ENCODE measurements at regions not wholly inside any gene's neighbourhood (a gene's known extent, or its start where the extent isn't known, plus 50 kb on each side); places are given as distances from the start of the nearest gene placed in this dataset.

DNA sequence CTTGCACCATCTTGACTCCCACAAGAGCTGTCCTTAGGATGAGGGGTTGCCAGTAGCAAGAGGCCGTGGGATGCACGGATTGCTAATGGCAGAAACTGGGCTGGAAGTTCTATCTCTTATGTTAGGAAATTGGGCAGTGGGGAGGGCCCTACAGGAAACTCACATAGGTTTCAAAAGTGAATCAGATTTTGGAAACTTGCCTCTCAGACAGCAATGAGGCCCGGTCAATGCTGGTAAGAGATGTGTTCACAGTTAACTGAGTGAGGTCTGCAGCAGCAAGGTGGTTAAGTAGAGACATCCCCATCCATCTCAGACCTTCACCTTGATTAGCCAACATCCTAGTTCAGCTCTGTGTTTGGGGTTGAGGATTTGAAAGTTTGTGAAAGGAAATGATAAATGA, 164.7 kb downstream of the ABCA8 start:
- Histone ChIP-seq H3K4me1 (ENCODE audit: insufficient read depth, low read length) (peaks cover 16% of the 10 kb centered on the region), H3K9ac (ENCODE audit: low read depth, low read length) (no peak overlapping the region), H3K9me3 (ENCODE audit: control insufficient read depth, insufficient read depth, low read length) (no peaks in the 10 kb centered on the region), H3K36me3 (ENCODE audit: insufficient read depth, low read length) (no peaks in the 10 kb centered on the region)

DNA sequence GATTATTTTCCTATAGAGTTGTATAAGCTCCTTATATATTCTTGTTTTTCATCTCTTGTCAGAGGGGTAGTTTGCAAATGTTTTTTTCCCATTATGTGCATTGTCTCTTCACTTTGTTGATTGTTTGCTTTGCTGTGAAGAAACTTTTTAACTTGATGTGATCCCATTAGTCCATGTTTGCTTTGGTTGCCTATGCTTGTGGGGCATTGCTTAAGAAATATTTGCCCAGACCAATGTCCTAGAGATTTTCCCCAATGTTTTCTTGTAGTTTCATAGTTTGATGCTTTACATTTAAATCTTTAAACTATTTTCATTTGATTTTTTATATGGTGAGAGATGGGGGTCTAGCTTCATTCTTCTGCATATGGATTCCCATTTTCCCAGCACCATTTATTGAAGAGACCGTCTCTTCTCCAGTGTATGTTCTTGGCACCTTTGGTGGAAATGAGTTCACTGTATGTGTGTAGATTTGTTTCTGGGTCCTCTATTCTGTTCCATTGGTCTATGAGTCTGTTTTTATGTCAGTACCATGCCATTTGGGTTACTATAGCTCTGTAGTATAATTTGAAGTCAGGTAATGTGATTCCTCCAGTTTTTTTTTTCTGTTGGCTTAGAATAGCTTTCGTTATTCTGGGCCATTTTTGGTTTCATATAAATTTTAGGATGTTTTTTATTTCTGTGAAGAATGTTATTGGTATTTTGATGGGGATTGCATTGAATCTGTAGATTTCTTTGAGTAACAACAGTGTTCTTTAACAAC, 165.8 kb downstream of the ABCA8 start:
- Histone ChIP-seq H3K4me1 (ENCODE audit: insufficient read depth, low read length) (peaks cover 16% of the 10 kb centered on the region), H3K36me3 (ENCODE audit: insufficient read depth, low read length) (no peaks in the 10 kb centered on the region), H3K9me3 (ENCODE audit: control insufficient read depth, insufficient read depth, low read length) (no peaks in the 10 kb centered on the region), H3K9ac (ENCODE audit: low read depth, low read length) (no peak overlapping the region)

DNA sequence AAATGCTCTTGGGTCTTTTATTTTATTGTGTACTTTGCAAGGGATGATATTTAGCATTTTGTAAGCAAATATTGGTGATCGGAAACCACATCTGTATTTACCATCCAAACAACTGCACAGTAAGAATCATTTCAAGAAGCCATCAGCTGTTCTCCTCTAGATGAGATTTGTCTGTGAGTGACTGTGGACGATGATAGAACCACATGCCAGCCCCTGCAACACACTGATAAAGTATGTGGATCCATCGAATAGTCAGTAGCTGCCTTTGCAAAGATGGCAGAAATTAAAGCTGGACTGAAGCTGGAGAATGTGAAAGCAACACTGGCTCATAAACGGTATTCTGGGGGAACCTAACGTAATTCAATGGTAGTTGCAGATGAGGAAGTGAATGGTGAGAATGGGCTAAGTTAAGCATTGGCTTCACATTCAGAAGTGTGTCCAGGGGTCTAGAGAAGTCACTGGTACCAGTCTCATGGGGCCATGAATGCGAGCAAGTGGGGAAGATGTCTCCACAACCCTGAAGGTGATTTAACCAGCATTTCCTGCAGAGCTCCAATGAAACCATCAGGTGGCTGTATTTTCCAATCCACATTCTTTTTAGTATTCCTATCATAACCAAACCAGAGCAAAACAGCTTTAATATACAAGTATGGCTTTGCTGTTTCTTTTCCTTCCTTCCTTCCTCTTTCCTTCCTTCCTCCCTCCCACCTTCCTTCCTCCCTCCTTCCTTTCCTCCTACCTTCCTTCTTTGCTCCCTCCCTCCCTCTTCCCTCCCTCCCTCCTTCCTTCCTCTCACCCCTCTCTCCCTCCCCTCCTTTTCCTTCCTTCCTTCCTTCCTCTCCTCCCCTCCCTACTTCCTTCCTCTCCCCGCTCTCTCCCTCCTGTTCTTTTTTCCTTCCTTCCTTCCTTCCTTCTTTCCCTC, 169.4 kb downstream of the ABCA8 start:
- Histone ChIP-seq H3K9ac (ENCODE audit: low read depth, low read length) (no peak overlapping the region), H3K36me3 (ENCODE audit: insufficient read depth, low read length) (no peaks in the 10 kb centered on the region), H3K4me1 (ENCODE audit: insufficient read depth, low read length) (no peaks in the 10 kb centered on the region), H3K9me3 (ENCODE audit: control insufficient read depth, insufficient read depth, low read length) (peaks cover 5% of the 10 kb centered on the region; the same call in 1 of the 2 replicates)

DNA sequence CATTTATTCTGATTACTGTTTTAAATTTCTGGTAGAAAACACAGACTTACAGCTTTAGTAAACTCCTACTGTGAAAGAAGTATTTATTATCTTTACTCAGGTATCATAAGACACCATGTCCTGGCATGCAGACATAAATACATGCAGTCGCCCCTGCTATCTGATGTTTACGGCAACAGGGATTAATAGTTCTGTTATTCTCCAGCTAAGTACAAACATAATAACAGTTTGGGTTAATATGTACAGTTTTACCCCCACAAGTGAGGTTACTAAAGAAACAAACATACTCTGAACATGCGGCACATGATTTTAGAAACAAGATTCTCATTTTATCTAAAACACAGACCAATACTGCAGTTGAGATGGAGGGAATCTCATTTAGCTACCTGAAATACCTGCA, 170.8 kb downstream of the ABCA8 start:
- no peaks in the 10 kb centered on the region for H3K4me1 ChIP-seq (ENCODE audit: insufficient read depth, low read length)
- H3K9ac ChIP-seq (ENCODE audit: low read depth, low read length): no peak overlapping the region
- peaks cover 5% of the 10 kb centered on the region; the same call in 1 of the 2 replicates for H3K9me3 ChIP-seq (ENCODE audit: control insufficient read depth, insufficient read depth, low read length)
- no peaks in the 10 kb centered on the region for H3K36me3 ChIP-seq (ENCODE audit: insufficient read depth, low read length)

DNA sequence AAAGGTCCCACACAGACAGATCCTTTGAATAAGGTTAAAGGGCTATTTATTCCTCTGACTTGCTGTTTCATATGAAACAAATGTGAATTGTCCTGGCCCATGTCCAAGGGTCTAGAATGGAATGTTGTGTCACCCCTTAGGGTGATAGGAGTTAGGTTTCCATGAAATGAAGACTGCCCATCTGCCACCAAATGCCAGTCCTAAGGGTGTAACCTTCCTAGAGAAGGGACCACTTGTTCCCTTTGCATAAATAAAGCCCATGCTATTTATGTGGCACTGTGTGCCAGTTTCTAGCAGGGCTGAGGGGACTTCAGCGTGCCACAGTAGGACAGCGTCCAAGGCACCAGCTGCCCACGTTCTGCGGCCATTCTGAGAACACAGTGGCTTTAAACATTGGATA, 171.3 kb downstream of the ABCA8 start:
- Histone ChIP-seq H3K9me3 (ENCODE audit: control insufficient read depth, insufficient read depth, low read length) (peaks cover 5% of the 10 kb centered on the region; the same call in 1 of the 2 replicates), H3K36me3 (ENCODE audit: insufficient read depth, low read length) (no peaks in the 10 kb centered on the region), H3K9ac (ENCODE audit: low read depth, low read length) (no peak overlapping the region), H3K4me1 (ENCODE audit: insufficient read depth, low read length) (no peaks in the 10 kb centered on the region)

DNA sequence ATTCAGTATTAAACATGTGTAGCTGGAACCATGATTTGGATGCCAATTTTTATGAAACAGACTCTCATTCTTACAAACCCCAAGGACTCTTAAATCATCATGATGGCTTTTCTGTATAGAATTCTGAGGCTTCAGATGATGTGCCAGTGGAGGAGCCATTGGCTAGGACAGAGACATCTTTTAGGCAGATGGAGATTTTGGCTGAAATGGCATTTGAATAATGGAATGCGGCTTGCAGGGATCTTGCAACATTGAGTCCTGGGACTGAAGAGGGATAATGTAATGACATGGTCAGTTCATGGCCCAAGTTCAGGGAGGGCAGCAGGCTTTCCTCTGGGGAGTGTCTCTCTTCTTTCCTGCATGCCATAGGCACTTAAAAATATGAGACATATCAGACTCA, 172.4 kb downstream of the ABCA8 start:
- no peak overlapping the region for H3K9ac ChIP-seq (ENCODE audit: low read depth, low read length)

DNA sequence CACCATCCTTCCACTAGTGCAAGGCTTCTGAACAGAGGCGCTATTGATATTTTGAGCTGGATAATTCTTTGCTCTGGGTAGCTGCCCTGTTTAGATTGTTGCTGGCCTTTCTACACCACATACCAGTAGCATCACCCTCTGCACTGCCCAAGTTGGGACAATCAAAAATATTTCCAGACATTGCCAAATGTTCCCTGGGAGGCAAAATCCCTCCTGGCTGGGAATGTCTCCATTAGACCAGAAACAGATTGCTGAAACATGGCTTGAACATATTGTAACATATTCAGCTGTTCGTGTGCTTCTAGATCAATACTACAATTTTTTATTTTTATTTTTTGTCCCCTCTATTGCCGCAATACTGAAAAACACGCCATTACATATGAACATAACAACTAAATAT, 174.6 kb downstream of the ABCA8 start:
- no peaks in the 10 kb centered on the region for H3K36me3 ChIP-seq (ENCODE audit: insufficient read depth, low read length)
- no peak overlapping the region for H3K9ac ChIP-seq (ENCODE audit: low read depth, low read length)
- H3K9me3 ChIP-seq (ENCODE audit: control insufficient read depth, insufficient read depth, low read length): peaks cover 5% of the 10 kb centered on the region; the same call in 1 of the 2 replicates
- H3K4me1 ChIP-seq (ENCODE audit: insufficient read depth, low read length): no peaks in the 10 kb centered on the region

More for the DNA sequence above, 172.4 kb downstream of the ABCA8 start:
- Histone ChIP-seq H3K36me3 (ENCODE audit: insufficient read depth, low read length) (no peaks in the 10 kb centered on the region), H3K4me1 (ENCODE audit: insufficient read depth, low read length) (no peaks in the 10 kb centered on the region), H3K9me3 (ENCODE audit: control insufficient read depth, insufficient read depth, low read length) (peaks cover 5% of the 10 kb centered on the region; the same call in 1 of the 2 replicates)

DNA sequence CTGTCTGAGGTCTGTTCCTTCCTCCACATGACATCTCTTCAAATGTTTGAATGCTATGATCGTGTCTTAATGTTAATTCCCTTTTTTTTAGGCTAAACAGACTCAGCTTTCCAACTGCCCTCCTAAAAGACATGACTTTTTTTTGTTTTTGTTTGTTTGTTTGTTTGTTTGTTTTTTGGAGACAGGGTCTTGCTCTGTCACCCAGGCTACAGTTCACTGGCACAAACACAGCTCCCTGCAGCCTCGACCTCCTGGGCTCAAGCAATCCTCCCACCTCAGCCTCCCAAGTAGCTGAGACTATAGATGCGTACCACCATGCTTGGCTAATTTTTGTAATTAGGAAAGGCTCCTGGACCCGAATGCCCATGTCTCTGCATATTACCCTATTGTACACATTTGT, 176.5 kb downstream of the ABCA8 start:
- peaks cover 5% of the 10 kb centered on the region; the same call in 1 of the 2 replicates for H3K9me3 ChIP-seq (ENCODE audit: control insufficient read depth, insufficient read depth, low read length)
- H3K36me3 ChIP-seq (ENCODE audit: insufficient read depth, low read length): no peaks in the 10 kb centered on the region
- no peaks in the 10 kb centered on the region for H3K4me1 ChIP-seq (ENCODE audit: insufficient read depth, low read length)
- H3K9ac ChIP-seq (ENCODE audit: low read depth, low read length): no peak overlapping the region

DNA sequence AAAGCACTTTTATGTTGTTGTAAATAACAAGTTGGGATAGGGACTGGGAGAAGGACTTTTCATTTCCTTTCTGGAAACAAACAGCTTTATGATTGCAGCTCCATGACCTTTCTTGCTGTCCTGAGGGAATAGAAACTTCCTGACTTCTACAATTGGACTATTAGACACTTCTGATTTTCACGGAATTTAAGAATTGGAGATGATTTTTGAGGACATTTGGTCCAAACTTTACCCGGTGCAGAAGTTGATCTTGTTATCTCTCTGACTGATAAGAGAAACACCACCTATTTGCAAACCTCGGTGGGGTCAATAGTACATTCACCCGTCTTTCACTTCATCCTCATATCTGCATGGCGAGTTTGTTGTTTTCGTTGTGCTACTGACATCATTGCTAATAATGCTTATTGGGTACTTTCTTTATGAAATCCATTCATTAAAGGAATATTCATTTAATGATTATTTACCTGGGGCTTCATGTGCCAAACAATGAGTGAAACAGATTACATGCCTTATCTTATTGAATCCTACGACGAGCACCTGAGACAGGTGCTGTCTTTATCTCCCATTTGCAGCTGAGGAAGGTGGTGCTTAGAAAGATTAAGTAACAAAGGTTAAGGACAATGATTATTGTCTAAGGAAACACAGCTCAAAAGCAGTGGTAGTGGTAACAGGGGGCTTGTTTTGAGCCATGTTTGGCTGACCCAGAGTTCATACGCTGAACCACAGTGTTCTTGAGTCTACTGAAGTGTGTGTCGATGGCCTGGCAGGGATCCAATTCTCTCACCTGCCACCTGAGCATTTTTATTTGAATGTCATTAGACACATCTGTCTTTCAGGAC, 176.9 kb upstream of the FAM20A start:
- Histone ChIP-seq H3K4me1 (ENCODE audit: insufficient read depth, low read length) (no peaks in the 10 kb centered on the region), H3K9ac (ENCODE audit: low read depth, low read length) (no peak overlapping the region), H3K9me3 (ENCODE audit: control insufficient read depth, insufficient read depth, low read length) (peaks cover 5% of the 10 kb centered on the region; the same call in 1 of the 2 replicates), H3K36me3 (ENCODE audit: insufficient read depth, low read length) (no peaks in the 10 kb centered on the region)

DNA sequence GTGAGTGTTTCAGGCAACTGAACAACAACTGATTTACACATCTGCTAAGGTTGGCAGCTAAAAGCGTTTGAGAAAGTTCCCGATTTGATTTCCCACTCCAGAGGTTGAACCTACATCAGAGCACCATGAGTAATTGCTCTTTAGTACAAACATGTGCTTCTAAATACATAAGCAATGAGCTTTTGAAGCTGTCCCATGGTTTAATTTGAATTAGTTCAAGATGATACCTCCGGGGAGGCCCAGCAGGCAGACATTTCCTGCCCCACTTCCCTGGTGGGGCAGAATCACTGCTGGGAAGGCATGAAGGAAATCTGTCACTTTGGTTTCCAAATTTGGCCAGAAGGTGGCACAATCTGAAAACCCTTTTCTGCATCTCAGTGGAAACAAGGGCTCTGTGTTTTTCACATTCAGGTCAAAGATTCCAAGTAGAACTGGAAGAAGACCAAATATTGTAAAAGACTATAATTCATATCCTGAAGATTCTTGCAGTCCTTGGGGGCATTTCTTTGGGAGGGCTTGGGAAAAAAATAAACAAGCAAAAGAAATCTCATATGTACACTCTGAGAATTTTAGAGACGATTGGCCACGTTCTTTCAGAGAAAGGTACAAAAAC, 176.2 kb upstream of the FAM20A start:
- H3K36me3 ChIP-seq (ENCODE audit: insufficient read depth, low read length): no peaks in the 10 kb centered on the region
- no peaks in the 10 kb centered on the region for H3K4me1 ChIP-seq (ENCODE audit: insufficient read depth, low read length)
- H3K9ac ChIP-seq (ENCODE audit: low read depth, low read length): no peak overlapping the region
- no peaks in the 10 kb centered on the region for H3K9me3 ChIP-seq (ENCODE audit: control insufficient read depth, insufficient read depth, low read length)

DNA sequence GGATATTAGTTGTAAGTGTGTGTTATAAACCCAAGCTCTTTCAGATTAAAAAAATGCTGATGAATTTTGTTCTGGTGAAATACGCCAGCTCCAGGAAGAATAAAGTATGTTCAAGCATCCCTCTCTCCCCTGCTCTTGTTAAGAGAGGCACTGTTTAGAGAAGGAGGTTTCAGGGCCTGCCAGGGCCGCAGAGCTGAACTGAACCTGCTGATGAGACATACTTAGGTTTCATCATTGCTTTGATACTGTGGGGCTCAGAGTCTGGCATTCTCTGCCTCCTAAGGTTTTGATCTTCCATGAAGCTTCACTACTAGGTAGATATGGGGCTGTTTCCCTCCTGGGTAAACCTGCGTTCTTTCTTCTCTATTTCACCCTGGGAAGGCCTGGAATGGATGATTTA, 175.3 kb upstream of the FAM20A start:
- Histone ChIP-seq H3K9me3 (ENCODE audit: control insufficient read depth, insufficient read depth, low read length) (no peaks in the 10 kb centered on the region), H3K36me3 (ENCODE audit: insufficient read depth, low read length) (no peaks in the 10 kb centered on the region), H3K9ac (ENCODE audit: low read depth, low read length) (no peak overlapping the region), H3K4me1 (ENCODE audit: insufficient read depth, low read length) (peaks cover 2% of the 10 kb centered on the region; the same call in 1 of the 2 replicates)

DNA sequence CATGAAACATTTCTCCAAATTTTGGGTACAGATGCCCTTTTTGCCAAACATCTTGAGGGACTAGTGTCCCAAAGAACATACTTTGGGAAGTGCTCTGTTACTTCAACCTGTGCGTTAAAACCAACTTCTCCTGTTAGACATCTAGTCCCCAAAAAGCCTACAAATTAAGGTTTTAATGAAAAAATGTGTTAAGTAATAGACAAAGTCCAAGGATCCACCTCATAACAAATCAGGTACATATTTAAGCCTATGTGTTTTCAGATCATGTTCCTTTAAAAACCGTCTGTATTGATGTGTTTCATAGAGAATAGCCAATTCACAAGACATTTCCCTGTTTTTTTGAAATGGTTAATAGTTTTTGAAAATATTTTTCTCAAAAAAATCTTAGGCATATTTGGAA, 174.8 kb upstream of the FAM20A start:
- Histone ChIP-seq H3K36me3 (ENCODE audit: insufficient read depth, low read length) (no peaks in the 10 kb centered on the region), H3K4me1 (ENCODE audit: insufficient read depth, low read length) (peaks cover 2% of the 10 kb centered on the region; the same call in 1 of the 2 replicates), H3K9me3 (ENCODE audit: control insufficient read depth, insufficient read depth, low read length) (no peaks in the 10 kb centered on the region), H3K9ac (ENCODE audit: low read depth, low read length) (no peak overlapping the region)

DNA sequence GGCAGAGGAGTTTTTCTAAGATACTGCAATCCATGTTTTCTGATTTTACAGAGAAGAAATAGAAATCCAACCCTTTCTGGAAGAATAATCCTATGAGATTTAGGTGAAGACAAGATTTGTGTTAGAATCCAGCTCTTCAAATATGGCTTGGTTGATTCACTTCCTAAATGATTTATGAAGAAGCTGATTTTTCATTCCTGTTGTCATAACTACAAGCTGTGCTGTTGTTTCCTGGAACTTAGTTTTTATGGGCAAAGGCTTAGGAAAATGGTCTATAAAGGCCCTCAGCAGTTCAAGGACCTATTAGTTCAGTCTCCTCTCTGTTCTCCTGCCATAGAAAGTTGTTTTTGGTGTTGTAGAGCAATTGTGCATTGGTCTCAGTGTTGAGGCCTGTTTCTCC, 174.2 kb upstream of the FAM20A start:
- Histone ChIP-seq H3K9me3 (ENCODE audit: control insufficient read depth, insufficient read depth, low read length) (no peaks in the 10 kb centered on the region), H3K4me1 (ENCODE audit: insufficient read depth, low read length) (peaks cover 2% of the 10 kb centered on the region; the same call in 1 of the 2 replicates), H3K9ac (ENCODE audit: low read depth, low read length) (no peak overlapping the region), H3K36me3 (ENCODE audit: insufficient read depth, low read length) (no peaks in the 10 kb centered on the region)
